VCaP (cell line): ENCODE measurements at regions not wholly inside any gene's neighbourhood (a gene's known extent, or its start where the extent isn't known, plus 50 kb on each side); places are given as distances from the start of the nearest gene placed in this dataset.
"Not testable (repeated sequence)": the region's sequence is repeated elsewhere in the genome, so short reads cannot be mapped to it uniquely, and the experiment has no call there.

Source experiments
- H3K27ac ChIP-seq: fragments of 450-650 bp; 2 replicates; pipeline ENCODE4 v1.5.1; 2017
- CTCF ChIP-seq: fragments of 450-650 bp; conservative IDR thresholded peaks from 2 replicates; pipeline ENCODE4 v1.5.1; 2017; ENCODE audit warnings: mild to moderate bottlenecking, moderate library complexity

GRCh38 chr10:30686708-30687107 is 57.2 kb upstream of the LYZL2 start:
- no peak for TF ChIP-seq CTCF
- H3K27ac ChIP-seq = no peak overlapping the region

DNA sequence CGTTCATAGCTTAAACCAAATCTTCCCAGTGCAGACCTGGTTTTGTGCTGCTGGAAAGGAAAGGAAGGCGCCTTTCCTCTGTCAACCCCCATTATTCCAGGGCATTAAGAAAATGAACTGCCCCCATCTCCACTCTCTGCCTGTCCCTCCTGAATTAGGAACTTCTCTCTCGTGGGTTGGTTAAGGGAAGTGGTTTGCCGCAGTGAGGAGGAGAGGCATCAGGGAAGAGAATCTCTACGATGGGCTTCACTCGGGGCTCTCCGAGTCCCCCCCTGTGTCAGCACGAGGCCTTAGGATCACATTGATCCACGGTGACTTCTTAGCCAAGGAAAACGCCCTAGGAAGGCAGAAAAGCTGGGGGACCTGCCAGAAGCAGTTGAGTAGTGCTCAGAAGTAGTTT is 53.9 kb upstream of the LYZL2 start:
- no peak for TF ChIP-seq CTCF
- H3K27ac ChIP-seq = no peak overlapping the region

DNA sequence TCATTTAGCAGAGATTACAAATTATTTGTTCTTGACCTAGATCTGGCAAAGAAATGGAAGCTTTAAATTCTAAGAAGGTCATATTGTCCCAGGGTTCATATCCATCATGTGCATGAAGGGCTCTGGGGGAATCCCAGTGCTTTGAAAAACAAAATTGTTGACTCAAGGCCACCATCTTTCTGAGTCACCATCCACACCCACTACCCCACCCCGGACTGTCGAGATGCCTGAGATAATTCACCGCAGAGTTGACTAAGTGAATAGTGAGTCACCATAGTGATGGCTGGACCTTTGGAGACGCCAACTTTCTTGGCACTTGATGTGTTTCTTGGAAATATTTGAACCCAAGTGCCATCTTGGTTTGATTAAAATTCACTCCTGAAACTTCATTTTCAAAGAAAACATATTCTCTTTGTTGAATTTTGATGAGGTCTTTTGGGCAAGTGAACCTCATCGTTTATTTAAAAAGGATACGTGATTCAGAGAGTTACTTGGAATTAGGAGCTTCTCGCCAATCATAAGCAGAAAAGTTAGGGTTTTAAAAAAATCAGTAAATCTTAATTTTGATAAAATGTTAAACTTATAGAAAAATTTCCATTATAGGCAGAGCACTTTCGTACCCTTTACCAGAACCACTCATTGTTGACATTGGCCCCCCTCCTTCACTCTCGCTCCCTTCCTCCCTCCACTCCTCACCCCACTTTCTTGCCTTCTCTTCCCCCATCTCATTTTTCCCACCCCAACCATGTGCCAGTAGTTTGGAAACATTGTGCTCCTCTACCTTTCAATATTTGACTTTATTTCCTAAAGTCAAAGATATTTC is 53.0 kb upstream of the LYZL2 start:
- H3K27ac ChIP-seq = not testable (repeated sequence)

- no peak for TF ChIP-seq CTCF
- H3K27ac ChIP-seq = no peak overlapping the region
Measured at GRCh38 chr10:30680908-30681307, 51.4 kb upstream of the LYZL2 start.
